ENCODE measurements at regions not wholly inside any gene's neighbourhood (a gene's known extent, or its start where the extent isn't known, plus 50 kb on each side); places are given as distances from the start of the nearest gene placed in this dataset.

DNA sequence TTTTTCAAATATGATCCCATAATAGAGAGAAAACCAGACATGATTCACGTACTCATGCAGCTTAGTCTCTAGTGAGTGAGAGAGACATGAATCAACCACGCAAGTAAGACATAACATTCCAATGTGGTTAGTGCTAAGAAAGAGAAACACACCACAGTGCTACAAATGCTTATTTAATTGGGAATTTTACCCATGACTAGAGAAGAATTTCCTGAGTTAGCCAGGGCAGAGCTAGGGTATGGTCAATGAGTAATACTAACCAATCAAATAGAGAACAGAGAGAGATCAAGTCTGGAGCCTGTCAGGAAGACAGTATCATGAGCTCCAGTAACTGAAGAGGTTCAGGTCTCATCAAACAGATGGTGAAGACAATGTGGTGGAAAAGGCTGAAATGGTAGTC is 495.2 kb downstream of the PDGFC start:
- intact Hi-C loops (cut with DNase I), result loop anchor here (2.0 to 5.0 kb wide), 2 partner anchors 494 to 571 kb away; partner anchors contain the start of gene PDGFC
- WGBS, 2 donors, result 79 to 81% methylated on average over 2 of the region's 2 CpGs

DNA sequence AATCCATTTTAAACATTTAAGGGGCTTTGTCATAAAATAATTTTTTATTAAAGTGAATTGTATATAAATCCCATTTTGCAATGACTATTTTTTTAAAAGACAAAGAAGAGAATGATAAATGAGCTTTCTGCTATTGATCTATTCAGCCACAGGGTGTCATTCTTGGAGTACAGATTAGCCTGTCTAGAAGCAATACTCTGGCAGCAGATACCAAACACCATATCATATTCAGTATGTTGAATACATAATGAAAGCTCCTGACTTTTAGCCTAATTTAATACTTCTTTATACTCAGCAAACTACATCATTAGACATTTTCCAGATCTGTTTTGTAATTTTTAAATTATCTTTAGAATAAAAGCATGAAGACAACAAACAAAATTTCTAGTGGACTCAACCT is 496.3 kb downstream of the PDGFC start:
- H3K27ac ChIP-seq, result no peak overlapping the region
- H3K4me3 ChIP-seq, result no peak overlapping the region
- intact Hi-C loops (cut with DNase I), result loop anchor here (5.0 kb wide), 1 partner anchor 572 kb away; no protein-coding TSS in a partner anchor
- H3K4me1 ChIP-seq, result no peaks in the 10 kb centered on the region
- no peaks in the 10 kb centered on the region for H3K36me3 ChIP-seq
- no peak for DNase-seq
- no peaks in the 10 kb centered on the region for H3K9me3 ChIP-seq
- H3K27me3 ChIP-seq, result no peaks in the 10 kb centered on the region
- TF ChIP-seq, protein P1, sequence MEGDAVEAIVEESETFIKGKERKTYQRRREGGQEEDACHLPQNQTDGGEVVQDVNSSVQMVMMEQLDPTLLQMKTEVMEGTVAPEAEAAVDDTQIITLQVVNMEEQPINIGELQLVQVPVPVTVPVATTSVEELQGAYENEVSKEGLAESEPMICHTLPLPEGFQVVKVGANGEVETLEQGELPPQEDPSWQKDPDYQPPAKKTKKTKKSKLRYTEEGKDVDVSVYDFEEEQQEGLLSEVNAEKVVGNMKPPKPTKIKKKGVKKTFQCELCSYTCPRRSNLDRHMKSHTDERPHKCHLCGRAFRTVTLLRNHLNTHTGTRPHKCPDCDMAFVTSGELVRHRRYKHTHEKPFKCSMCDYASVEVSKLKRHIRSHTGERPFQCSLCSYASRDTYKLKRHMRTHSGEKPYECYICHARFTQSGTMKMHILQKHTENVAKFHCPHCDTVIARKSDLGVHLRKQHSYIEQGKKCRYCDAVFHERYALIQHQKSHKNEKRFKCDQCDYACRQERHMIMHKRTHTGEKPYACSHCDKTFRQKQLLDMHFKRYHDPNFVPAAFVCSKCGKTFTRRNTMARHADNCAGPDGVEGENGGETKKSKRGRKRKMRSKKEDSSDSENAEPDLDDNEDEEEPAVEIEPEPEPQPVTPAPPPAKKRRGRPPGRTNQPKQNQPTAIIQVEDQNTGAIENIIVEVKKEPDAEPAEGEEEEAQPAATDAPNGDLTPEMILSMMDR (IDR thresholded peaks at IDR 0.05), result peak in 2 of 4 experiments; percentile 18 to 33
- no peak for TF ChIP-seq POLR2A (IDR thresholded peaks at IDR 0.05)

More for the DNA sequence above, 495.2 kb downstream of the PDGFC start:
- Histone ChIP-seq H3K4me1 (no peaks in the 10 kb centered on the region), H3K4me3 (no peak overlapping the region), H3K27me3 (no peaks in the 10 kb centered on the region), H3K27ac (no peak overlapping the region), H3K36me3 (no peaks in the 10 kb centered on the region), H3K9me3 (no peaks in the 10 kb centered on the region)
- TF ChIP-seq POLR2A (IDR thresholded peaks at IDR 0.05), result no peak
- TF ChIP-seq, protein P1 (IDR thresholded peaks at IDR 0.05), result no peak
- no peak for TF ChIP-seq EP300 (IDR thresholded peaks at IDR 0.05)
- TF ChIP-seq POLR2AphosphoS5 (IDR thresholded peaks at IDR 0.05), result no peak
- no peak for DNase-seq

DNA sequence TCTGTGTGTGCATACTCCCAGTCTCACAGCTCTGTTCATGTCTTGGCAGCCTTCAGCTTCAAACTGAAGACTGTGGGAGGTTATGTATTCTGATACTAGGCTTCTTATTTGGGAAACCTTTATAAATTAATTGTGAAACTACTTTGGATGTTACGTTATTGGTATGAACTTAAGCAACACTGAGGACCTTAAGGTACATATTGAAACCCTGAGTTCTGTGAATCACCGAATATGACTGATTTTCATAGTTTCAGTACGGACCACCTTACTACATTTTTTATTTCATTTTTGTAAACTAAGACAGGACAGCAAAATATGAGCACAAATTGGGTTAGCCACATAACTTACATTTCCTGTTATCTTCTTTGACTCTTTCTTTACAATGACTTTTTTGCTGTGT is 498.4 kb downstream of the PDGFC start:
- intact Hi-C loops (cut with DNase I), result no loop called here
- Histone ChIP-seq H3K36me3 (no peaks in the 10 kb centered on the region), H3K4me1 (no peaks in the 10 kb centered on the region), H3K4me3 (no peak overlapping the region), H3K27ac (no peak overlapping the region), H3K27me3 (no peaks in the 10 kb centered on the region), H3K9me3 (no peaks in the 10 kb centered on the region)
- 72 to 81% methylated on average over 3 of the region's 3 CpGs for WGBS, 2 donors
- no peak for DNase-seq
- TF ChIP-seq, protein P1 (IDR thresholded peaks at IDR 0.05), result no peak
- TF ChIP-seq POLR2A (IDR thresholded peaks at IDR 0.05) (no peak), POLR2AphosphoS5 (IDR thresholded peaks at IDR 0.05) (no peak)

DNA sequence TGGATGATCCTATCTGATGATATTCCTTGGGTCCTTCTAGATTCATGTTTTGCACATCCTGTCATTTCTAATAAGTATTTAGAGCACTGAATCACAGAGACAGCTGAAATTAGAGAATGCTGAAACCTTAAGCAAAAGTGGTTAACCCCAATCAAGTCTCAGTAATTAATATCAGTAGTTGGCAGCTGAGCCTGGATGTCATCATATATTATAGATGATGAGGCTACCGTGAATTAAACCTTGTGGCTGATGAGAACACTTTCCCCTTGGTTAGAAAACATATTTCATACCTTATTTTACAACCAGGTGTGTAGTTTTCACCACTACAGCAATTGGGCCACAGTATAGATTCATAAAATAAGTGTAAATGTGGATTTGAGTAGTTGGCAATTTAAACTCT is 499.0 kb downstream of the PDGFC start:
- DNase-seq, result no peak
- Histone ChIP-seq H3K27ac (no peak overlapping the region), H3K4me3 (no peak overlapping the region), H3K4me1 (no peaks in the 10 kb centered on the region), H3K9me3 (no peaks in the 10 kb centered on the region), H3K27me3 (no peaks in the 10 kb centered on the region), H3K36me3 (no peaks in the 10 kb centered on the region)
- intact Hi-C loops (cut with DNase I), result no loop called here
- WGBS, 2 donors, result 69 to 72% methylated on average over 1 of the region's 1 CpG
- no peak for TF ChIP-seq EP300 (IDR thresholded peaks at IDR 0.05)
- TF ChIP-seq, protein P1 (IDR thresholded peaks at IDR 0.05), result no peak
- TF ChIP-seq POLR2A (IDR thresholded peaks at IDR 0.05), result no peak
- no peak for TF ChIP-seq POLR2AphosphoS5 (IDR thresholded peaks at IDR 0.05)

DNA sequence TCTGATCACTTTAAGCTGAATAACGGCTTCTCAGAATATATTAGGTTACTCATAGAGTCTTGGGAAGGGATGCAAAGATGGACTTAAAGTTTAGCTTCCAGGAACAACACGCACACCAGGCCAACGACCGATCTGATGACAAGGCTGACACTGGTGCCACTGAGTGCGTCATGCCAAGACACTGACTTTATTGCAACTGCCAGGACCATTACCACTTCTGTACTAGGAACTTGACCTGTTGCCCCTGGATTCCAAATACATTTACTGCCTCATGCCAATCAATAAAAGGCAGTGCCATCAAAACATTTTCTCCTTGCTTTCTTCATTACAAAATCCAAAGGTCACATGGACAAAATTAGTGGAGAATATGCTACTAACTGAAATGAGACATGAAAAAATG is 505.9 kb upstream of the CTSO start:
- WGBS, 2 donors, result 77 to 88% methylated on average over 5 of the region's 5 CpGs
- TF ChIP-seq, protein P1 (IDR thresholded peaks at IDR 0.05), result no peak
- TF ChIP-seq POLR2A (IDR thresholded peaks at IDR 0.05), result no peak
- no peak for TF ChIP-seq EP300 (IDR thresholded peaks at IDR 0.05)
- no peak for TF ChIP-seq POLR2AphosphoS5 (IDR thresholded peaks at IDR 0.05)
- Histone ChIP-seq H3K4me3 (no peak overlapping the region), H3K27ac (no peak overlapping the region), H3K4me1 (no peaks in the 10 kb centered on the region), H3K27me3 (no peaks in the 10 kb centered on the region), H3K9me3 (no peaks in the 10 kb centered on the region), H3K36me3 (no peaks in the 10 kb centered on the region)
- intact Hi-C loops (cut with DNase I), result no loop called here
- DNase-seq, result no peak

All from sigmoid colon (tissue), 6 donors.